Peyer's patch (tissue), 4 donors: ENCODE measurements at regions not wholly inside any gene's neighbourhood (a gene's known extent, or its start where the extent isn't known, plus 50 kb on each side); places are given as distances from the start of the nearest gene placed in this dataset.

Experiments
- POLR2A ChIP-seq, 2 donors: fragments of 450-650 bp; IDR thresholded peaks; one replicate each; pipeline ENCODE4 v1.5.1; 2017; ENCODE audit warnings: antibody characterized with exemption in 2 of 2, mild to moderate bottlenecking in 2 of 2, moderate library complexity in 2 of 2
- TF ChIP-seq, protein P1 (sequence below), 6 experiments: fragments of 450-650 bp in 4 of 6; fragments of 200-600 bp in 2 of 6; sonication (generic) in 1 of 6; IDR thresholded peaks; one replicate each; pipeline ENCODE4 v1.5.1; 2017 to 2019; ENCODE audit warnings: antibody characterized with exemption in 6 of 6, mild to moderate bottlenecking in 3 of 6, moderate library complexity in 1 of 6

DNA sequence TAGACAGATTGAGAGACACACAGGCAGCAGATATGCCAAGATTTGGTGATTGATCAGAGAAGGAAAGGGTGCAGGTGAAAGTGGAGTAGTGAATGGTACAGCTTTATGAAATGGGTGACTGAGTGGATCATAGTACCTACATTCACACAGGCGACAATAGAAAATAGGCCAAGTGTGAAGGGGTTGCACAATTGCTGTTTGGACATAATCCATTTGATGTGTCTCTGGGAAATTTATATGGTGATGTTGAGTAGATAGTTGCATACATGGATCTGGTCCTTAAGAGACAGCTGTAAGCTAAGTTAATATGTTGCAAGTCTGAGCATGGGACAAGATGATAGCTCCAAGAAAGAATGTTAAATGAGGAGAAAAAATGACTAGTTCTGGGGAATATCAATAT lies 118.6 kb upstream of the COP1 start:
- TF ChIP-seq, protein P1, sequence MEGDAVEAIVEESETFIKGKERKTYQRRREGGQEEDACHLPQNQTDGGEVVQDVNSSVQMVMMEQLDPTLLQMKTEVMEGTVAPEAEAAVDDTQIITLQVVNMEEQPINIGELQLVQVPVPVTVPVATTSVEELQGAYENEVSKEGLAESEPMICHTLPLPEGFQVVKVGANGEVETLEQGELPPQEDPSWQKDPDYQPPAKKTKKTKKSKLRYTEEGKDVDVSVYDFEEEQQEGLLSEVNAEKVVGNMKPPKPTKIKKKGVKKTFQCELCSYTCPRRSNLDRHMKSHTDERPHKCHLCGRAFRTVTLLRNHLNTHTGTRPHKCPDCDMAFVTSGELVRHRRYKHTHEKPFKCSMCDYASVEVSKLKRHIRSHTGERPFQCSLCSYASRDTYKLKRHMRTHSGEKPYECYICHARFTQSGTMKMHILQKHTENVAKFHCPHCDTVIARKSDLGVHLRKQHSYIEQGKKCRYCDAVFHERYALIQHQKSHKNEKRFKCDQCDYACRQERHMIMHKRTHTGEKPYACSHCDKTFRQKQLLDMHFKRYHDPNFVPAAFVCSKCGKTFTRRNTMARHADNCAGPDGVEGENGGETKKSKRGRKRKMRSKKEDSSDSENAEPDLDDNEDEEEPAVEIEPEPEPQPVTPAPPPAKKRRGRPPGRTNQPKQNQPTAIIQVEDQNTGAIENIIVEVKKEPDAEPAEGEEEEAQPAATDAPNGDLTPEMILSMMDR (IDR thresholded peaks at IDR 0.05), result no peak
- no peak for TF ChIP-seq POLR2A (IDR thresholded peaks at IDR 0.05)
